A673 (cell line): ENCODE measurements at regions not wholly inside any gene's neighbourhood (a gene's known extent, or its start where the extent isn't known, plus 50 kb on each side); places are given as distances from the start of the nearest gene placed in this dataset.

Source experiments
- BruUV-seq: library from RNA; stranded (reverse); fragments of 400-500 nt; replicated peaks from 2 replicates; lab custom pipeline; 2021; lab: Mats Ljungman, UMichigan
- CTCF ChIA-PET: fragments of 300-600 bp; sonication (Branson Sonifier 250); formaldehyde crosslinking; loops from one replicate; lab custom pipeline; 2022; ENCODE audit warnings: antibody characterized with exemption; lab: Charles Lee
- POLR2A ChIA-PET: fragments of 300-600 bp; sonication (Branson Sonifier 250); formaldehyde crosslinking; loops from one replicate; lab custom pipeline; 2022; ENCODE audit warnings: antibody characterized with exemption; ENCODE audit not compliant: low non-redundant PET; lab: Charles Lee
- DNase-seq: peaks from one replicate; pipeline ENCODE4 v3.0.0-alpha.2; 2015; ENCODE audit warnings: low spot score
- H3K27ac ChIP-seq: fragments of 200-600 bp; sonication (generic); 2 replicates; pipeline ENCODE4 v1.5.1; 2016; ENCODE audit warnings: mixed run types, low read depth, mild to moderate bottlenecking, mixed read lengths, antibody characterized with exemption, low read length; ENCODE audit not compliant: poor library complexity, severe bottlenecking
- H3K27me3 ChIP-seq: fragments of 200-600 bp; sonication (generic); replicated peaks from 2 replicates; pipeline ENCODE4 v1.6.1; 2017; ENCODE audit warnings: mixed run types, low read depth, mild to moderate bottlenecking, mixed read lengths, antibody characterized with exemption, low read length; ENCODE audit not compliant: insufficient read depth, poor library complexity
- H3K36me3 ChIP-seq: fragments of 200-600 bp; sonication (generic); 2 replicates; pipeline ENCODE4 v1.6.1; 2016; ENCODE audit warnings: mixed run types, mild to moderate bottlenecking, mixed read lengths, antibody characterized with exemption, low read length; ENCODE audit not compliant: insufficient read depth, poor library complexity, severe bottlenecking
- H3K4me1 ChIP-seq: fragments of 200-600 bp; sonication (generic); 2 replicates; pipeline ENCODE4 v1.6.1; 2017; ENCODE audit warnings: mixed run types, mild to moderate bottlenecking, mixed read lengths, antibody characterized with exemption, low read length; ENCODE audit not compliant: insufficient read depth, poor library complexity, severe bottlenecking
- H3K4me3 ChIP-seq: fragments of 200-600 bp; sonication (generic); 2 replicates; pipeline ENCODE4 v1.5.1; 2016; ENCODE audit warnings: low read depth, mixed run types, mild to moderate bottlenecking, mixed read lengths, low read length; ENCODE audit not compliant: poor library complexity, severe bottlenecking
- H3K9me3 ChIP-seq: fragments of 200-600 bp; sonication (generic); 2 replicates; pipeline ENCODE4 v1.6.1; 2016; ENCODE audit warnings: mixed run types, low read depth, mild to moderate bottlenecking, mixed read lengths, antibody characterized with exemption, low read length; ENCODE audit not compliant: poor library complexity, severe bottlenecking
- EZH2 ChIP-seq: fragments of 200-600 bp; sonication (generic); IDR thresholded peaks from 2 replicates; pipeline ENCODE4 v1.6.1; 2017; ENCODE audit warnings: borderline replicate concordance, low read depth, mild to moderate bottlenecking, mixed read lengths, antibody characterized with exemption, low read length; ENCODE audit not compliant: poor library complexity, severe bottlenecking
- intact Hi-C: fragments of 100-400 bp; cut with micrococcal nuclease; formaldehyde crosslinking; loops from one replicate; pipeline ENCODE4 v1.10.0; 2022; ENCODE audit not compliant: unreplicated experiment
- TF ChIP-seq, protein P1 (sequence below): fragments of 300-800, 200-600 bp; sonication (generic); conservative IDR thresholded peaks from 2 replicates; pipeline ENCODE4 v1.5.1; 2017; ENCODE audit warnings: low read depth, mild to moderate bottlenecking, antibody characterized with exemption, low read length, moderate library complexity, mixed read lengths

DNA sequence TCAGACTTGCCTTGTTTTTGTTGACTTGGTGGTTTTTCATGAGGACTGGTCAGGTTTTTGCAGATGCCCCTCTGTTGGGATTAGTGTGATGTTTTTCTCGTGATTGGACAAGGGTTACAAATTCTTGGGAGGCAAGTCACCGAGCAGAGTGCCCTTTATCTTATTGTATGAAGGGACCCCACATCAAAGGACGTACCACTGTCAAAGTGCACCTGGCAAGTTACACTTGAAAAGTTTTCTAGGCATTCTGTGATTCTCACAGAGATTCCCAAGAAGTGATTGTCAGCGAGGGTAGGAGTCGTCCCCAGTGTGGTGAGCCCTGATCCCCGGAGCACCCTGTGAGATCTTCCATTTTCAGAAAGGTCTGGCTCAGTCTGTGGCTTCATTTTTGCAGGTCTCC, 110.1 kb downstream of the POLR2M start:
- BruUV-seq = no TSS peak
- Histone ChIP-seq H3K4me1 (no peaks in the 10 kb centered on the region), H3K27me3 (no peaks in the 10 kb centered on the region), H3K9me3 (no peaks in the 10 kb centered on the region), H3K27ac (no peak overlapping the region), H3K36me3 (no peaks in the 10 kb centered on the region), H3K4me3 (no peak overlapping the region)
- intact Hi-C loops = no loop called here
- ChIA-PET POLR2A (no interaction called here), CTCF (no interaction called here)
- TF ChIP-seq EZH2 = no peak
- TF ChIP-seq, protein P1, sequence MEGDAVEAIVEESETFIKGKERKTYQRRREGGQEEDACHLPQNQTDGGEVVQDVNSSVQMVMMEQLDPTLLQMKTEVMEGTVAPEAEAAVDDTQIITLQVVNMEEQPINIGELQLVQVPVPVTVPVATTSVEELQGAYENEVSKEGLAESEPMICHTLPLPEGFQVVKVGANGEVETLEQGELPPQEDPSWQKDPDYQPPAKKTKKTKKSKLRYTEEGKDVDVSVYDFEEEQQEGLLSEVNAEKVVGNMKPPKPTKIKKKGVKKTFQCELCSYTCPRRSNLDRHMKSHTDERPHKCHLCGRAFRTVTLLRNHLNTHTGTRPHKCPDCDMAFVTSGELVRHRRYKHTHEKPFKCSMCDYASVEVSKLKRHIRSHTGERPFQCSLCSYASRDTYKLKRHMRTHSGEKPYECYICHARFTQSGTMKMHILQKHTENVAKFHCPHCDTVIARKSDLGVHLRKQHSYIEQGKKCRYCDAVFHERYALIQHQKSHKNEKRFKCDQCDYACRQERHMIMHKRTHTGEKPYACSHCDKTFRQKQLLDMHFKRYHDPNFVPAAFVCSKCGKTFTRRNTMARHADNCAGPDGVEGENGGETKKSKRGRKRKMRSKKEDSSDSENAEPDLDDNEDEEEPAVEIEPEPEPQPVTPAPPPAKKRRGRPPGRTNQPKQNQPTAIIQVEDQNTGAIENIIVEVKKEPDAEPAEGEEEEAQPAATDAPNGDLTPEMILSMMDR = no peak
- DNase-seq = no peak

DNA sequence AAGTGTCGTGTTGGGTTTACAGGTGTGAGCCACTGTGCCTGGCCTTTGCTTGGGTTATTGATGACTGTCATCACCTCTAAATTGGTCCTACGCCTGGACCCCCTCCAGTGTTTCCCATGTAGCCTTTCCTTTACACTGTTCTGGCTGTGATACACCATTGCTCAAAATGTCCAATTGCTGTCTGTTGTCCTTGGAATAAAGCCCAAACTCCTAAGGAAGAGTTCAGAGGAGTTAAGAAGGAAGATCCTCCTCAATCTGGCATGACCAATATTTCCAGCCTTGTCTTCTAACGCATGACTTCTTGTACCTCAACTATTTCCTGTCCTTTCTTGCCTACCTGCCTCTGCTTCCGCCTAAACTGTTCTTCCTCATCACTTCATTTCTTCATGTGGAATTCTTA, 113.1 kb downstream of the POLR2M start:
- H3K27me3 ChIP-seq = no peaks in the 10 kb centered on the region
- H3K4me3 ChIP-seq = no peak overlapping the region
- DNase-seq = no peak
- ChIA-PET CTCF (no interaction called here), POLR2A (no interaction called here)
- H3K36me3 ChIP-seq = no peaks in the 10 kb centered on the region
- TF ChIP-seq, protein P1 = no peak
- TF ChIP-seq EZH2 = no peak
- H3K27ac ChIP-seq = no peak overlapping the region
- H3K4me1 ChIP-seq = no peaks in the 10 kb centered on the region
- intact Hi-C loops = no loop called here
- no peaks in the 10 kb centered on the region for H3K9me3 ChIP-seq
- BruUV-seq = no TSS peak

DNA sequence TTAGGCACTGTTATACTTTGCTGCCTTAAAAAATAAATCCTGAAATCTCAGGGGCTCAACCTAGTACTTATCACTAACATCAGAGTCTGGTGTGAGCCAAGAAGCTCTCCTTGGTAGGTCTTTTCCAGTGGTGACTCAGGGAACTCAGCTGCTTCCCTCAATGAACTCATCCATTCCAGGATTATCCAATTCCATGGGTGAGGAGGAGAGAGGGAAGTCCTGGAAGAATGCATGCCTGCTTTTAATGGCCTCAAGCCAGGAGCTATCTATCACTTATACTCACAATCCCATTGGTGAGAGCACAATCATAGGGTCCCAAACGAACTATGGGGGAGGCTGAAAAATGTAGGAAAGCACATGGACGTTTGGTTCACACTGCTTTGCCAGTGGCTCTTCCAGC, 113.6 kb downstream of the POLR2M start:
- H3K36me3 ChIP-seq = no peaks in the 10 kb centered on the region
- H3K4me3 ChIP-seq = no peak overlapping the region
- H3K27me3 ChIP-seq = no peaks in the 10 kb centered on the region
- CTCF ChIA-PET = no interaction called here
- BruUV-seq = no TSS peak
- H3K9me3 ChIP-seq = no peaks in the 10 kb centered on the region
- no peaks in the 10 kb centered on the region for H3K4me1 ChIP-seq
- intact Hi-C loops = no loop called here
- DNase-seq = no peak
- TF ChIP-seq, protein P1 = no peak
- TF ChIP-seq EZH2 = no peak
- no peak overlapping the region for H3K27ac ChIP-seq
- POLR2A ChIA-PET = no interaction called here
